ENCODE measurements at regions not wholly inside any gene's neighbourhood (a gene's known extent, or its start where the extent isn't known, plus 50 kb on each side); places are given as distances from the start of the nearest gene placed in this dataset.
A peak's percentile ranks its signal among the peaks of the same experiment; 100 is the strongest.

- FAIRE-seq: no peak
Observed at GRCh38 chr1:191592907-191593306, 565.4 kb upstream of the RGS18 start.

GRCh38 chr1:191595170-191595569 lies 563.1 kb upstream of the RGS18 start:
- FAIRE-seq: no peak

- no peak for FAIRE-seq
Observed at GRCh38 chr1:191608367-191608766, 549.9 kb upstream of the RGS18 start.

GRCh38 chr1:191609305-191609704 lies 549.0 kb upstream of the RGS18 start:
- no peak for FAIRE-seq

- FAIRE-seq: no peak
Observed at GRCh38 chr1:191615101-191615821, 543.0 kb upstream of the RGS18 start.

- FAIRE-seq: no peak
Observed at GRCh38 chr1:191618181-191618580, 540.1 kb upstream of the RGS18 start.

GRCh38 chr1:191620883-191621282 lies 537.4 kb upstream of the RGS18 start:
- FAIRE-seq: no peak

- FAIRE-seq: no peak
Observed at GRCh38 chr1:191624044-191624443, 534.2 kb upstream of the RGS18 start.

- FAIRE-seq: no peak
Observed at GRCh38 chr1:191629836-191630235, 528.4 kb upstream of the RGS18 start.

- FAIRE-seq: no peak
Observed at GRCh38 chr1:191634801-191635508, 523.3 kb upstream of the RGS18 start.

GRCh38 chr1:191636345-191636744 lies 521.9 kb upstream of the RGS18 start:
- no peak for FAIRE-seq

GRCh38 chr1:191641420-191642260 lies 516.6 kb upstream of the RGS18 start:
- FAIRE-seq: no peak

- FAIRE-seq: peak; percentile 18
Observed at GRCh38 chr1:191643060-191643459, 515.2 kb upstream of the RGS18 start.

- FAIRE-seq: peak; percentile 99
Observed at GRCh38 chr1:191648939-191649338, 509.3 kb upstream of the RGS18 start.

- no peak for FAIRE-seq
Observed at GRCh38 chr1:191662051-191662450, 496.2 kb upstream of the RGS18 start.

- no peak for FAIRE-seq
Observed at GRCh38 chr1:191662746-191663145, 495.5 kb upstream of the RGS18 start.

GRCh38 chr1:191668525-191668924 lies 489.7 kb upstream of the RGS18 start:
- FAIRE-seq: no peak

GRCh38 chr1:191669629-191670028 lies 488.6 kb upstream of the RGS18 start:
- FAIRE-seq: no peak

- no peak for FAIRE-seq
Observed at GRCh38 chr1:191671236-191671635, 487.0 kb upstream of the RGS18 start.

GRCh38 chr1:191674626-191675179 lies 483.6 kb upstream of the RGS18 start:
- FAIRE-seq: no peak

- no peak for FAIRE-seq
Observed at GRCh38 chr1:191675856-191676783, 482.1 kb upstream of the RGS18 start.

- no peak for FAIRE-seq
Observed at GRCh38 chr1:191685669-191686068, 472.6 kb upstream of the RGS18 start.
